Activated CD8-positive, alpha-beta T cell treated with anti-CD3 and anti-CD28 coated beads for 36 hours (primary cell): ENCODE measurements at regions not wholly inside any gene's neighbourhood (a gene's known extent, or its start where the extent isn't known, plus 50 kb on each side); places are given as distances from the start of the nearest gene placed in this dataset.

ENCODE experiments used
- ATAC-seq: fragments of 200-7000 bp; cut with Tn5 transposase; one replicate; pipeline ENCODE4 v1.10.0; 2021; ENCODE audit warnings: mild to moderate bottlenecking, moderate library complexity
- CTCF ChIA-PET: fragments of 350-600 bp; sonication (Branson Sonifier 250); formaldehyde crosslinking; loops from one replicate; lab custom pipeline; 2021; ENCODE audit warnings: antibody characterized with exemption; lab: Charles Lee
- POLR2A ChIA-PET: fragments of 350-600 bp; sonication (Branson Sonifier 250); formaldehyde crosslinking; loops from one replicate; lab custom pipeline; 2021; ENCODE audit warnings: antibody characterized with exemption; lab: Charles Lee
- DNase-seq: peaks from one replicate; pipeline ENCODE4 v3.0.0-alpha.2; 2020
- H3K27ac Mint-ChIP-seq: one replicate; pipeline ENCODE4 v1.8.0; 2021; ENCODE audit warnings: mild to moderate bottlenecking, mixed read lengths
- H3K27me3 Mint-ChIP-seq: one replicate; pipeline ENCODE4 v1.8.0; 2021; ENCODE audit warnings: mixed read lengths
- H3K36me3 Mint-ChIP-seq: one replicate; pipeline ENCODE4 v1.8.0; 2021; ENCODE audit warnings: low read depth, mixed read lengths
- H3K4me1 Mint-ChIP-seq: one replicate; pipeline ENCODE4 v1.8.0; 2021; ENCODE audit warnings: low read depth, mixed read lengths
- H3K4me3 Mint-ChIP-seq: one replicate; pipeline ENCODE4 v1.8.0; 2021; ENCODE audit warnings: mild to moderate bottlenecking, moderate library complexity, mixed read lengths
- H3K9me3 Mint-ChIP-seq: one replicate; pipeline ENCODE4 v1.8.0; 2021; ENCODE audit warnings: mixed read lengths
- intact Hi-C: fragments of 100-400 bp; cut with micrococcal nuclease; formaldehyde crosslinking; loops from one replicate; pipeline ENCODE4 v1.10.0; 2022
- TF ChIP-seq, protein P1 (sequence below): fragments of 200-600 bp; IDR thresholded peaks from one replicate; pipeline ENCODE4 v1.8.0; 2022; ENCODE audit warnings: antibody characterized with exemption, mild to moderate bottlenecking

DNA sequence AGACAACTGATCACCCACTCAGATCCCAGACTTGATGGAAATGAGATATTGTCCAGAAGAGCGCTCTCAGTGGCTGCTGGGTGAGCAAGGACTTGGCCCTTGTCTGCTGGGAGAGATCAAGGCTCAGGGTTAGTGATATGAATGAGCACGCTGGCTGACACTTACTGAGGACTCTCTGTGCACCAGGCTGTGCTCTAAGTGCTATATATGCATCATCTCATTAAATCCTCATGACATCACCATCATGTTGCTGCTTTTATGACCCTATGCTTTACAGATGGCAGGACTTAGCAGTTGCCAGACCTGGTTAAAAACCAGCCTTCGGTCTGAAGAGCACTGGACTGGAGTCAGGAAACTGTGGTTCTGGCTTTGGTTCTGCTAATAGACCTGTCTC is 260.9 kb downstream of the VRK1 start:
- CTCF ChIA-PET = no interaction called here
- Mint-ChIP-seq H3K4me3 (no peak overlapping the region), H3K36me3 (no peaks in the 10 kb centered on the region), H3K27ac (no peak overlapping the region), H3K4me1 (no peaks in the 10 kb centered on the region), H3K9me3 (no peaks in the 10 kb centered on the region), H3K27me3 (no peaks in the 10 kb centered on the region)
- DNase-seq (no peak), ATAC-seq (no peak)
- intact Hi-C loops = no loop called here
- TF ChIP-seq, protein P1, sequence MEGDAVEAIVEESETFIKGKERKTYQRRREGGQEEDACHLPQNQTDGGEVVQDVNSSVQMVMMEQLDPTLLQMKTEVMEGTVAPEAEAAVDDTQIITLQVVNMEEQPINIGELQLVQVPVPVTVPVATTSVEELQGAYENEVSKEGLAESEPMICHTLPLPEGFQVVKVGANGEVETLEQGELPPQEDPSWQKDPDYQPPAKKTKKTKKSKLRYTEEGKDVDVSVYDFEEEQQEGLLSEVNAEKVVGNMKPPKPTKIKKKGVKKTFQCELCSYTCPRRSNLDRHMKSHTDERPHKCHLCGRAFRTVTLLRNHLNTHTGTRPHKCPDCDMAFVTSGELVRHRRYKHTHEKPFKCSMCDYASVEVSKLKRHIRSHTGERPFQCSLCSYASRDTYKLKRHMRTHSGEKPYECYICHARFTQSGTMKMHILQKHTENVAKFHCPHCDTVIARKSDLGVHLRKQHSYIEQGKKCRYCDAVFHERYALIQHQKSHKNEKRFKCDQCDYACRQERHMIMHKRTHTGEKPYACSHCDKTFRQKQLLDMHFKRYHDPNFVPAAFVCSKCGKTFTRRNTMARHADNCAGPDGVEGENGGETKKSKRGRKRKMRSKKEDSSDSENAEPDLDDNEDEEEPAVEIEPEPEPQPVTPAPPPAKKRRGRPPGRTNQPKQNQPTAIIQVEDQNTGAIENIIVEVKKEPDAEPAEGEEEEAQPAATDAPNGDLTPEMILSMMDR = no peak
- POLR2A ChIA-PET = no interaction called here

DNA sequence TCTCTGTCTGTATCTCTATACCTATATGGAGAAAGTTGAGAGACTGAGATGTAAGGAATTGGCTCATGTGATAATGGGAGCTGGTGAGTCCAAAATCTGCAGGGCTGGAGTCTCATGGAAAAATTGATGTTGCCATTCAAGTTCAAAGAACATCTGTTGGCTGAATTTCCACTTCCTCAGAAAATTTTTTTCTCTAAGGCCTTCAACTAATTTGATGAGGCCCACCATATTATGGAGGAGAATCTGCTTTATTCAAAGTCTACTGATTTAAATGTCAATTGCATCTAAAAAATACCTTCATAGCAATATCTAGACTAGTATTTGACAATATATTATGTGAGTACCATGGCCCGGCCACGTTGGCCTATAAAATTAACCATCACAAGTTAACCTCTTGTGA is 261.4 kb downstream of the VRK1 start:
- Mint-ChIP-seq H3K4me3 (no peak overlapping the region), H3K27me3 (no peaks in the 10 kb centered on the region), H3K27ac (no peak overlapping the region), H3K36me3 (no peaks in the 10 kb centered on the region), H3K9me3 (no peaks in the 10 kb centered on the region), H3K4me1 (no peaks in the 10 kb centered on the region)
- TF ChIP-seq, protein P1 = no peak
- ATAC-seq (no peak), DNase-seq (no peak)
- CTCF ChIA-PET = no interaction called here
- intact Hi-C loops = no loop called here
- POLR2A ChIA-PET = no interaction called here

DNA sequence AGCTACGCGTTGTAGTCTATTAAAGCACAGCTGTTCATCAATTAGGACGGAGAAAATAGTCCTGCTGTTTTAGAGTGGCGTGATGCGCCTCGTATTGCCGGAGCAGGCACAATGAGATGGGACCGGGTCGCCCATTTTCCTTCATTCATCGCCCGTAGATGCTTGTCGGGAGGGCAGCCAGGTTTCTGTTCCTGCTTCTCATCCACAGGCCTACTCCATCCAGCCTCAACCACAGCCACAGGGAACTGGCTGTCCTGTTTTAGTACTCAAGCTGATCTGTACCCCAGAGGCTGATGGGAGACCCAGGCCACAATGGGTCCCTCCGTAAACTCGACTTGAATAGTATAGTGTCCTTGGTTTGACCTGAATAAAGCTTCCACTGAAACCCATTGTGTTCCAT is 264.0 kb downstream of the VRK1 start:
- H3K27me3 Mint-ChIP-seq = no peaks in the 10 kb centered on the region
- CTCF ChIA-PET = no interaction called here

DNA sequence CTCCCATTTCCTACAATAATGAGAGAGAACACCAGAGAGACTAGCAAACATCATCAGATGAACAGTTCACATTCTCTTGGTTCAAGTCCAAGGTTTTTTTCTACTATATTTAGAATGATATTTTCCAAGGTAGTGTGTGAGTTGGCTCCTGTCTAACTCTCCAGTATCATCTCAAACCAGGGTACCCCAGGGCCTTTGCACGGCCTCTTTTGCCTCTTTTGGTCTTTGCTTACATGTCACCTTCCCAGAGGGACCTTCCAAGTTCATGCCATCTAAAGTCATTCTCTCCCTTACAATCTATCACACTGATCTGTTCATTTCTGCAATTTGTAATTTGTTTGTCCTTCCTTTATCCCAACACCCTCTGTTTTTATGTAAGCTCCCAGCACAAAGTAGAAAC is 264.5 kb downstream of the VRK1 start:
- Mint-ChIP-seq H3K36me3 (no peaks in the 10 kb centered on the region), H3K27me3 (no peaks in the 10 kb centered on the region), H3K4me3 (no peak overlapping the region), H3K27ac (no peak overlapping the region), H3K4me1 (no peaks in the 10 kb centered on the region), H3K9me3 (no peaks in the 10 kb centered on the region)
- TF ChIP-seq, protein P1 = no peak
- ChIA-PET CTCF (no interaction called here), POLR2A (no interaction called here)
- no peak for ATAC-seq
- intact Hi-C loops = no loop called here
- DNase-seq = no peak

More for the DNA sequence above, 264.0 kb downstream of the VRK1 start:
- no peaks in the 10 kb centered on the region for H3K4me1 Mint-ChIP-seq
- H3K27ac Mint-ChIP-seq = no peak overlapping the region
- TF ChIP-seq, protein P1 = no peak
- no peaks in the 10 kb centered on the region for H3K9me3 Mint-ChIP-seq
- intact Hi-C loops = no loop called here
- POLR2A ChIA-PET = no interaction called here
- no peak for DNase-seq
- no peaks in the 10 kb centered on the region for H3K36me3 Mint-ChIP-seq
- no peak for ATAC-seq
- no peak overlapping the region for H3K4me3 Mint-ChIP-seq

DNA sequence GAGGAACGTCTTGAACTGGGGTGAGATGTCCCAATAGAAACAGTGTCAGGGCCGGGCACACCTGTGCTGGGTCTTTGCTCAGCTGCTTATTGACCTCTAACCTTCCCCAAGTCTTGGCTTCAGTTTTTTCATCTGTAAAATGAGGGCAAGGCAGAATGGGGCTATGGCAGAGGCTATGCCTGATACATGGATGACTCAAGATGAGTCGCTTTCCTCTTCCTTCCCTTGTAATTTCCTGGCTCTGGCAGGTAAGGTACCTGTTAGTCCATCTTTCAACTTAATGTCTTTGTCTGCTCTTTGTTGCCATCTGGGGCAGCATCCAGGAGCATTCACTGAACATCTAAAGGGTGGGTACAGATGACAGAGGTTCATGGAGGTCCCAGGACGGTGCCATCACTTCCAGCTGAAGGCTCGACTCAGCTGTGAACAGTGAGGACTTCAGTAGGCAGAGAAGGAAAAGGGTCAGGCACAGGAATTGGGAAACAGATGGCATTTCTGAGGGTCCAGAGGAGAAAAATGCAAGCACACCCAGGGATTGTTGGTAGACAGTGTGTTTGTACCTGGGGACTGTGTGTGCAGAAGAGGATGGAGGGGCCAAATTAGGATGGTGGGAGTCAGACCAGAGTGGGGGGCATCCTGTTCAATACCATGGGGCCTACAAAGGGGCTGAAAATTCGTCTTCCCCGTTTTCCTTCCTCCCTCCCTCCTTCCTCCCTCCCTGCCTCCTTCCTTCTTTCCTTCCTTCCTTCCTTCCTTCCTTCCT is 268.3 kb downstream of the VRK1 start:
- ChIA-PET CTCF (interaction anchor here (1.6 kb wide), 1 partner anchor 10 kb away, joined by 4 read pairs; no protein-coding TSS in a partner anchor), POLR2A (interaction anchor here (0.7 to 0.8 kb wide), 2 partner anchors 18 to 66 kb away, joined by 3 read pairs; no protein-coding TSS in a partner anchor)
- no peak overlapping the region for H3K27ac Mint-ChIP-seq
- H3K36me3 Mint-ChIP-seq = no peaks in the 10 kb centered on the region
- H3K27me3 Mint-ChIP-seq = no peaks in the 10 kb centered on the region
- intact Hi-C loops = no loop called here
- no peak for DNase-seq
- no peak overlapping the region for H3K4me3 Mint-ChIP-seq
- no peak for ATAC-seq
- TF ChIP-seq, protein P1 = no peak
- no peaks in the 10 kb centered on the region for H3K9me3 Mint-ChIP-seq
- no peaks in the 10 kb centered on the region for H3K4me1 Mint-ChIP-seq
